T47D (cell line): ENCODE measurements at regions not wholly inside any gene's neighbourhood (a gene's known extent, or its start where the extent isn't known, plus 50 kb on each side); places are given as distances from the start of the nearest gene placed in this dataset.
"Not testable (repeated sequence)": the region's sequence is repeated elsewhere in the genome, so short reads cannot be mapped to it uniquely, and the experiment has no call there.

Experiments
- DNase-seq, 2 experiments: peaks; one replicate each; pipeline versions ENCODE4 v3.0.0 to v3.0.0-alpha.2; 2011 to 2012; ENCODE audit warnings: low read depth in 1 of 2, low spot score in 1 of 2
- JUND ChIP-seq: IDR thresholded peaks from 2 replicates; pipeline ENCODE4 v1.6.1; 2012; ENCODE audit warnings: low read depth
- in situ Hi-C: cut with HindIII; loops from 2 replicates; pipeline ENCODE4 v1.10.0; 2016; ENCODE audit warnings: low sequenced_read_pairs, low pct_unique_long_range_greater_than_20kb

- TF ChIP-seq JUND = no peak
- DNase-seq = no peak
- in situ Hi-C loops = no loop called here
These were observed 917.8 kb upstream of the ZNF722 start for GRCh38 chr7:63080831-63081230.

GRCh38 chr7:63087575-63088190, 911.0 kb upstream of the ZNF722 start:
- in situ Hi-C loops = no loop called here
- no peak for TF ChIP-seq JUND
- DNase-seq = no peak

- TF ChIP-seq JUND = no peak
- DNase-seq = no peak
- in situ Hi-C loops = no loop called here
These were observed 905.7 kb upstream of the ZNF722 start for GRCh38 chr7:63092951-63093350.

GRCh38 chr7:63093481-63093880, 905.2 kb upstream of the ZNF722 start:
- TF ChIP-seq JUND = no peak
- in situ Hi-C loops = no loop called here
- peak in 1 of 2 experiments; percentile 80 for DNase-seq

- no peak for TF ChIP-seq JUND
- in situ Hi-C loops = no loop called here
- no peak for DNase-seq
These were observed 902.5 kb upstream of the ZNF722 start for GRCh38 chr7:63096141-63096540.

- in situ Hi-C loops = no loop called here
- no peak for TF ChIP-seq JUND
- DNase-seq = no peak
These were observed 894.0 kb upstream of the ZNF722 start for GRCh38 chr7:63104666-63105065.

GRCh38 chr7:63105978-63106377, 892.7 kb upstream of the ZNF722 start:
- in situ Hi-C loops = no loop called here
- TF ChIP-seq JUND = no peak
- no peak for DNase-seq

GRCh38 chr7:63106506-63107388, 891.9 kb upstream of the ZNF722 start:
- DNase-seq = no peak
- TF ChIP-seq JUND = no peak
- in situ Hi-C loops = no loop called here

GRCh38 chr7:63111511-63111910, 887.1 kb upstream of the ZNF722 start:
- DNase-seq, in situ Hi-C loops: not testable (repeated sequence)

GRCh38 chr7:63112764-63113712, 885.6 kb upstream of the ZNF722 start:
- TF ChIP-seq JUND = no peak
- DNase-seq = no peak
- in situ Hi-C loops = no loop called here

- in situ Hi-C loops = no loop called here
- DNase-seq = no peak
- TF ChIP-seq JUND = no peak
These were observed 884.9 kb upstream of the ZNF722 start for GRCh38 chr7:63113713-63114285.

GRCh38 chr7:63114371-63114985, 884.2 kb upstream of the ZNF722 start:
- in situ Hi-C loops = no loop called here
- TF ChIP-seq JUND = no peak
- no peak for DNase-seq
